HCT116 (cell line): ENCODE measurements at regions not wholly inside any gene's neighbourhood (a gene's known extent, or its start where the extent isn't known, plus 50 kb on each side); places are given as distances from the start of the nearest gene placed in this dataset.

Experiments
- CEBPB ChIP-seq: IDR thresholded peaks from 2 replicates; pipeline ENCODE4 v1.6.1; 2012; ENCODE audit warnings: low read depth
- POLR2A ChIP-seq: IDR thresholded peaks from 2 replicates; pipeline ENCODE4 v1.7.0; 2011; ENCODE audit warnings: borderline replicate concordance; ENCODE audit not compliant: insufficient read depth, insufficient read length; ENCODE audit errors: extremely low read depth
- POLR2AphosphoS5 ChIP-seq: IDR thresholded peaks from 2 replicates; pipeline ENCODE4 v1.6.1; 2011; ENCODE audit warnings: mild to moderate bottlenecking, low read depth, low read length, moderate library complexity
- RAD21 ChIP-seq: IDR thresholded peaks from 2 replicates; pipeline ENCODE4 v1.6.1; 2012; ENCODE audit warnings: low read depth, mild to moderate bottlenecking
- SP1 ChIP-seq: IDR thresholded peaks from 2 replicates; pipeline ENCODE4 v1.6.1; 2012; ENCODE audit warnings: low read depth
- YY1 ChIP-seq: IDR thresholded peaks from 2 replicates; pipeline ENCODE4 v1.6.1; 2011; ENCODE audit warnings: low read length, low read depth, moderate library complexity, mild to moderate bottlenecking; ENCODE audit not compliant: insufficient replicate concordance; ENCODE audit errors: extremely low read depth
- ZNF274 ChIP-seq: fragments of 200-500 bp; sonication (Bioruptor generic); IDR thresholded peaks from 2 replicates; pipeline ENCODE4 v1.6.1; 2014; ENCODE audit warnings: mild to moderate bottlenecking, low read depth, low read length, inconsistent platforms
- TF ChIP-seq, protein P1 (sequence below), 3 experiments: fragments of 200-600 bp in 1 of 3; sonication (generic) in 1 of 3; IDR thresholded peaks in 2 of 3; conservative IDR thresholded peaks in 1 of 3; 2 replicates each; pipeline ENCODE4 v1.5.1; 2012 to 2017; ENCODE audit warnings: low read depth in 2 of 3, low read length in 2 of 3, antibody characterized with exemption in 1 of 3, borderline replicate concordance in 1 of 3, control low read depth in 1 of 3, mild to moderate bottlenecking in 1 of 3, mixed read lengths in 1 of 3, mixed run types in 1 of 3, moderate library complexity in 1 of 3; ENCODE audit not compliant: insufficient read depth in 1 of 3
- TF ChIP-seq, protein P2 (sequence below): IDR thresholded peaks from 2 replicates; pipeline ENCODE4 v1.6.1; 2011; ENCODE audit warnings: mild to moderate bottlenecking, low read length, moderate library complexity; ENCODE audit not compliant: insufficient replicate concordance; ENCODE audit errors: extremely low read depth
- TF ChIP-seq, protein P3 (sequence below): IDR thresholded peaks from 2 replicates; pipeline ENCODE4 v1.6.1; 2012; ENCODE audit warnings: low read depth

DNA sequence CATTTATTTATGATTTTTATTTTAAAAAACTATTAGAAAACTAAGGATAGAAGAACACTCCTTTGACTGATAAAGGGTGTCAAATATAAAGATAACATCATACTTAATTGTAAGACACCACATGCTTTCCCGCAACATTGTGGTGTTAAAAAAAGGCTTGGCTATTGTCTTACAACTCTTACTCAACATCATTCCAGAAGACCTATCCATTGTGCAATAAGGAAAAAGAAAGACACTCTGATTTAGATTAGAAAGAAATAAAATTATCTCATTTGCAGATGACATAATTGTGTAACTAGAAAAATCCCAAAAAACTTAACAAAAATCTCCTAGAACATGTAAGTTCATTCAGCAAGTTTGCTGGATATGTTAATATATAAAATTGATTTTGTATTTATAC, 296.7 kb upstream of the GNAI1 start:
- TF ChIP-seq, protein P1, sequence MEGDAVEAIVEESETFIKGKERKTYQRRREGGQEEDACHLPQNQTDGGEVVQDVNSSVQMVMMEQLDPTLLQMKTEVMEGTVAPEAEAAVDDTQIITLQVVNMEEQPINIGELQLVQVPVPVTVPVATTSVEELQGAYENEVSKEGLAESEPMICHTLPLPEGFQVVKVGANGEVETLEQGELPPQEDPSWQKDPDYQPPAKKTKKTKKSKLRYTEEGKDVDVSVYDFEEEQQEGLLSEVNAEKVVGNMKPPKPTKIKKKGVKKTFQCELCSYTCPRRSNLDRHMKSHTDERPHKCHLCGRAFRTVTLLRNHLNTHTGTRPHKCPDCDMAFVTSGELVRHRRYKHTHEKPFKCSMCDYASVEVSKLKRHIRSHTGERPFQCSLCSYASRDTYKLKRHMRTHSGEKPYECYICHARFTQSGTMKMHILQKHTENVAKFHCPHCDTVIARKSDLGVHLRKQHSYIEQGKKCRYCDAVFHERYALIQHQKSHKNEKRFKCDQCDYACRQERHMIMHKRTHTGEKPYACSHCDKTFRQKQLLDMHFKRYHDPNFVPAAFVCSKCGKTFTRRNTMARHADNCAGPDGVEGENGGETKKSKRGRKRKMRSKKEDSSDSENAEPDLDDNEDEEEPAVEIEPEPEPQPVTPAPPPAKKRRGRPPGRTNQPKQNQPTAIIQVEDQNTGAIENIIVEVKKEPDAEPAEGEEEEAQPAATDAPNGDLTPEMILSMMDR (IDR thresholded peaks at IDR 0.05 in 2 of 3, conservative IDR thresholded peaks at IDR 0.05 in 1 of 3; ENCODE audit: borderline replicate concordance in 1 of 3, insufficient read depth in 1 of 3, low read depth in 2 of 3, low read length in 2 of 3), result no peak
- no peak for TF ChIP-seq YY1
- TF ChIP-seq, protein P2, sequence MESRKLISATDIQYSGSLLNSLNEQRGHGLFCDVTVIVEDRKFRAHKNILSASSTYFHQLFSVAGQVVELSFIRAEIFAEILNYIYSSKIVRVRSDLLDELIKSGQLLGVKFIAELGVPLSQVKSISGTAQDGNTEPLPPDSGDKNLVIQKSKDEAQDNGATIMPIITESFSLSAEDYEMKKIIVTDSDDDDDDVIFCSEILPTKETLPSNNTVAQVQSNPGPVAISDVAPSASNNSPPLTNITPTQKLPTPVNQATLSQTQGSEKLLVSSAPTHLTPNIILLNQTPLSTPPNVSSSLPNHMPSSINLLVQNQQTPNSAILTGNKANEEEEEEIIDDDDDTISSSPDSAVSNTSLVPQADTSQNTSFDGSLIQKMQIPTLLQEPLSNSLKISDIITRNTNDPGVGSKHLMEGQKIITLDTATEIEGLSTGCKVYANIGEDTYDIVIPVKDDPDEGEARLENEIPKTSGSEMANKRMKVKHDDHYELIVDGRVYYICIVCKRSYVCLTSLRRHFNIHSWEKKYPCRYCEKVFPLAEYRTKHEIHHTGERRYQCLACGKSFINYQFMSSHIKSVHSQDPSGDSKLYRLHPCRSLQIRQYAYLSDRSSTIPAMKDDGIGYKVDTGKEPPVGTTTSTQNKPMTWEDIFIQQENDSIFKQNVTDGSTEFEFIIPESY, result no peak
- TF ChIP-seq POLR2A, result no peak
- TF ChIP-seq, protein P3, sequence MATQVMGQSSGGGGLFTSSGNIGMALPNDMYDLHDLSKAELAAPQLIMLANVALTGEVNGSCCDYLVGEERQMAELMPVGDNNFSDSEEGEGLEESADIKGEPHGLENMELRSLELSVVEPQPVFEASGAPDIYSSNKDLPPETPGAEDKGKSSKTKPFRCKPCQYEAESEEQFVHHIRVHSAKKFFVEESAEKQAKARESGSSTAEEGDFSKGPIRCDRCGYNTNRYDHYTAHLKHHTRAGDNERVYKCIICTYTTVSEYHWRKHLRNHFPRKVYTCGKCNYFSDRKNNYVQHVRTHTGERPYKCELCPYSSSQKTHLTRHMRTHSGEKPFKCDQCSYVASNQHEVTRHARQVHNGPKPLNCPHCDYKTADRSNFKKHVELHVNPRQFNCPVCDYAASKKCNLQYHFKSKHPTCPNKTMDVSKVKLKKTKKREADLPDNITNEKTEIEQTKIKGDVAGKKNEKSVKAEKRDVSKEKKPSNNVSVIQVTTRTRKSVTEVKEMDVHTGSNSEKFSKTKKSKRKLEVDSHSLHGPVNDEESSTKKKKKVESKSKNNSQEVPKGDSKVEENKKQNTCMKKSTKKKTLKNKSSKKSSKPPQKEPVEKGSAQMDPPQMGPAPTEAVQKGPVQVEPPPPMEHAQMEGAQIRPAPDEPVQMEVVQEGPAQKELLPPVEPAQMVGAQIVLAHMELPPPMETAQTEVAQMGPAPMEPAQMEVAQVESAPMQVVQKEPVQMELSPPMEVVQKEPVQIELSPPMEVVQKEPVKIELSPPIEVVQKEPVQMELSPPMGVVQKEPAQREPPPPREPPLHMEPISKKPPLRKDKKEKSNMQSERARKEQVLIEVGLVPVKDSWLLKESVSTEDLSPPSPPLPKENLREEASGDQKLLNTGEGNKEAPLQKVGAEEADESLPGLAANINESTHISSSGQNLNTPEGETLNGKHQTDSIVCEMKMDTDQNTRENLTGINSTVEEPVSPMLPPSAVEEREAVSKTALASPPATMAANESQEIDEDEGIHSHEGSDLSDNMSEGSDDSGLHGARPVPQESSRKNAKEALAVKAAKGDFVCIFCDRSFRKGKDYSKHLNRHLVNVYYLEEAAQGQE, result no peak
- no peak for TF ChIP-seq POLR2AphosphoS5
- TF ChIP-seq ZNF274, result no peak
- TF ChIP-seq CEBPB, result no peak
- no peak for TF ChIP-seq SP1
- no peak for TF ChIP-seq RAD21
